H1 (cell line): ENCODE measurements at regions not wholly inside any gene's neighbourhood (a gene's known extent, or its start where the extent isn't known, plus 50 kb on each side); places are given as distances from the start of the nearest gene placed in this dataset.

Source experiments
- CTCF ChIA-PET: fragments of 300-600 bp; sonication (Branson Sonifier 250); formaldehyde crosslinking; loops from one replicate; lab custom pipeline; 2021; ENCODE audit not compliant: partially characterized antibody; lab: Charles Lee
- POLR2A ChIA-PET: fragments of 300-600 bp; sonication (Branson Sonifier 250); formaldehyde crosslinking; loops from one replicate; lab custom pipeline; 2021; ENCODE audit warnings: inconsistent platforms; ENCODE audit not compliant: partially characterized antibody; lab: Charles Lee
- DNase-seq, 2 experiments: peaks; one replicate each; pipeline versions ENCODE4 v3.0.0 to v3.0.0-alpha.2; 2010 to 2022; ENCODE audit warnings: low spot score in 2 of 2, low read depth in 1 of 2, mixed read lengths in 1 of 2
- FAIRE-seq: peaks from 2 replicates; lab custom pipeline; 2011; peaks lifted over from hg19 to GRCh38; lab: Jason Lieb, UNC
- H2AFZ ChIP-seq: 2 replicates; pipeline ENCODE4 v1.8.1; 2012; ENCODE audit warnings: low read length, inconsistent platforms
- H2AK5ac ChIP-seq: 2 replicates; pipeline ENCODE4 v1.6.1; 2013; ENCODE audit warnings: low read depth, low read length
- H2BK120ac ChIP-seq: replicated peaks from 2 replicates; pipeline ENCODE3; 2013; ENCODE audit warnings: low read depth, low read length, inconsistent platforms
- H2BK12ac ChIP-seq: 2 replicates; pipeline ENCODE4 v1.6.1; 2013; ENCODE audit warnings: low read depth, low read length
- H2BK15ac ChIP-seq: 2 replicates; pipeline ENCODE4 v1.6.1; 2013; ENCODE audit warnings: low read length
- H2BK20ac ChIP-seq: 2 replicates; pipeline ENCODE4 v1.6.1; 2013; ENCODE audit warnings: low read length
- H2BK5ac ChIP-seq: 2 replicates; pipeline ENCODE4 v1.6.1; 2013; ENCODE audit warnings: low read depth, low read length
- H3K14ac ChIP-seq: 2 replicates; pipeline ENCODE4 v1.6.1; 2013; ENCODE audit warnings: inconsistent platforms; ENCODE audit not compliant: insufficient read length
- H3K18ac ChIP-seq: 2 replicates; pipeline ENCODE4 v1.6.1; 2013; ENCODE audit warnings: low read length; ENCODE audit errors: extremely low read depth
- H3K23ac ChIP-seq: 2 replicates; pipeline ENCODE4 v1.6.1; 2013; ENCODE audit warnings: inconsistent platforms; ENCODE audit not compliant: insufficient read length
- H3K23me2 ChIP-seq: 2 replicates; pipeline ENCODE4 v1.6.1; 2013; ENCODE audit warnings: low read depth, low read length
- H3K27ac ChIP-seq: 2 replicates; pipeline ENCODE4 v1.6.1; 2011; ENCODE audit warnings: low read depth, low read length, inconsistent platforms
- H3K27me3 ChIP-seq, 4 experiments: replicated peaks in 1 of 4; 1 replicate in 1 of 4; 2 replicates in 3 of 4; pipeline versions ENCODE4 v1.6.1 to v1.8.1; 2011 to 2013; ENCODE audit warnings: low read length in 3 of 4, mild to moderate bottlenecking in 3 of 4, inconsistent platforms in 2 of 4, mixed read lengths in 2 of 4, moderate library complexity in 1 of 4; ENCODE audit not compliant: control insufficient read depth in 3 of 4, insufficient read depth in 3 of 4; ENCODE audit errors: extremely low read depth in 1 of 4
- H3K36me3 ChIP-seq, 4 experiments: 2 replicates each; pipeline versions ENCODE4 v1.6.1 to v1.8.1; 2011 to 2013; ENCODE audit warnings: mild to moderate bottlenecking in 4 of 4, low read length in 3 of 4, moderate library complexity in 2 of 4, control low read depth in 1 of 4, inconsistent platforms in 1 of 4; ENCODE audit not compliant: insufficient read depth in 4 of 4, control insufficient read depth in 2 of 4
- H3K4ac ChIP-seq: replicated peaks from 2 replicates; pipeline ENCODE3; 2013; ENCODE audit warnings: low read length, low read depth, mixed read lengths, inconsistent platforms; ENCODE audit not compliant: insufficient read length
- H3K4me1 ChIP-seq, 4 experiments: replicated peaks in 1 of 4; 1 replicate in 1 of 4; 2 replicates in 3 of 4; pipeline versions ENCODE4 v1.6.1 to v1.8.1; 2011 to 2013; ENCODE audit warnings: low read length in 3 of 4, inconsistent platforms in 2 of 4, mixed read lengths in 1 of 4; ENCODE audit not compliant: insufficient read depth in 4 of 4, control insufficient read depth in 3 of 4
- H3K4me2 ChIP-seq, 2 experiments: 2 replicates each; pipeline versions ENCODE4 v1.6.1 to v1.8.1; 2011 to 2013; ENCODE audit warnings: low read depth in 2 of 2, low read length in 2 of 2, control low read depth in 1 of 2, inconsistent platforms in 1 of 2, mild to moderate bottlenecking in 1 of 2; ENCODE audit not compliant: insufficient read depth in 1 of 2
- H3K4me3 ChIP-seq, 4 experiments: fragments of 200-600, 300-600 bp in 1 of 4; sonication (generic), shearing (Covaris generic), sonication (Bioruptor Twin) in 1 of 4; 2 replicates each; pipeline versions ENCODE4 v1.5.1 to v1.8.1; 2011 to 2016; ENCODE audit warnings: low read length in 4 of 4, low read depth in 3 of 4, control low read depth in 2 of 4, inconsistent platforms in 2 of 4, mild to moderate bottlenecking in 2 of 4, mixed read lengths in 1 of 4, moderate library complexity in 1 of 4; ENCODE audit not compliant: insufficient read depth in 2 of 4; ENCODE audit errors: extremely low read depth in 1 of 4
- H3K56ac ChIP-seq: replicated peaks from 2 replicates; pipeline ENCODE3; 2013; ENCODE audit warnings: low read depth, mild to moderate bottlenecking, mixed read lengths, low read length, inconsistent platforms; ENCODE audit not compliant: insufficient read length
- H3K79me1 ChIP-seq: 2 replicates; pipeline ENCODE4 v1.6.1; 2013; ENCODE audit warnings: low read depth, low read length, control low read depth
- H3K79me2 ChIP-seq, 2 experiments: 2 replicates each; pipeline versions ENCODE4 v1.6.1 to v1.8.1; 2012 to 2013; ENCODE audit warnings: low read length in 2 of 2, mild to moderate bottlenecking in 2 of 2, inconsistent platforms in 1 of 2; ENCODE audit not compliant: insufficient read depth in 2 of 2, control insufficient read depth in 1 of 2
- H3K9ac ChIP-seq, 4 experiments: replicated peaks in 1 of 4; 1 replicate in 1 of 4; 2 replicates in 3 of 4; pipeline versions ENCODE4 v1.6.1 to v1.8.1; 2011 to 2013; ENCODE audit warnings: low read depth in 3 of 4, low read length in 3 of 4, control low read depth in 2 of 4, mild to moderate bottlenecking in 2 of 4, moderate library complexity in 2 of 4, inconsistent platforms in 1 of 4; ENCODE audit errors: extremely low read depth in 1 of 4
- H3K9me3 ChIP-seq, 2 experiments: 2 replicates each; pipeline versions ENCODE4 v1.6.1 to v1.8.1; 2012 to 2013; ENCODE audit warnings: mild to moderate bottlenecking in 2 of 2, moderate library complexity in 2 of 2, control low read depth in 1 of 2, inconsistent platforms in 1 of 2, low read depth in 1 of 2, low read length in 1 of 2, mixed read lengths in 1 of 2; ENCODE audit not compliant: insufficient read depth in 2 of 2
- H4K20me1 ChIP-seq, 2 experiments: replicated peaks in 1 of 2; 2 replicates each; pipeline versions ENCODE3 to v1.8.1; 2011 to 2013; ENCODE audit warnings: inconsistent platforms in 2 of 2, low read length in 2 of 2, mild to moderate bottlenecking in 1 of 2; ENCODE audit not compliant: insufficient read depth in 2 of 2, control insufficient read depth in 1 of 2
- H4K5ac ChIP-seq: 2 replicates; pipeline ENCODE4 v1.6.1; 2013; ENCODE audit warnings: low read length, low read depth, mixed read lengths, inconsistent platforms; ENCODE audit not compliant: insufficient read length
- H4K8ac ChIP-seq: 2 replicates; pipeline ENCODE4 v1.8.0; 2013; ENCODE audit warnings: mild to moderate bottlenecking, moderate library complexity, low read length, inconsistent platforms; ENCODE audit not compliant: insufficient read depth; ENCODE audit errors: extremely low read depth
- H4K91ac ChIP-seq: replicated peaks from 2 replicates; pipeline ENCODE3; 2013; ENCODE audit warnings: low read length, mixed read lengths, inconsistent platforms; ENCODE audit not compliant: insufficient read length
- JUN ChIP-seq: IDR thresholded peaks from 2 replicates; pipeline ENCODE4 v1.6.1; 2011; ENCODE audit warnings: low read depth, mild to moderate bottlenecking, improper control_type of control experiment, low read length
- RAD21 ChIP-seq, 2 experiments: IDR thresholded peaks in 1 of 2; conservative IDR thresholded peaks in 1 of 2; 2 replicates each; pipeline ENCODE4 v1.6.1; 2011; ENCODE audit warnings: low read depth in 2 of 2, low read length in 2 of 2, improper control_type of control experiment in 1 of 2, inconsistent platforms in 1 of 2, mild to moderate bottlenecking in 1 of 2, moderate library complexity in 1 of 2
- WGBS, 2 experiments: shearing (Covaris generic) in 1 of 2; methylation state at CpG; one replicate each; pipeline versions ENCODE4 v1.1.6 to v1.1.7; 2013 to 2015; ENCODE audit warnings: low lambda C conversion rate in 2 of 2, mixed read lengths in 2 of 2, inconsistent platforms in 1 of 2, low coverage in 1 of 2, missing lambda C conversion rate in 1 of 2; ENCODE audit not compliant: insufficient replicate concordance in 2 of 2, insufficient coverage in 1 of 2, insufficient read length in 1 of 2; ENCODE audit errors: extremely low coverage in 1 of 2, missing lambda C conversion rate in 1 of 2; 5-methylcytosine and 5-hydroxymethylcytosine counted together

GRCh38 chr5:174831031-174831660 lies 106.8 kb downstream of the MSX2 start:
- ChIA-PET CTCF (interaction anchor here (0.9 to 1.1 kb wide), 3 partner anchors 11 to 504 kb away, joined by 3 read pairs; no protein-coding TSS in a partner anchor), POLR2A (no interaction called here)
- Histone ChIP-seq H3K79me1 (no peaks in the 10 kb centered on the region), H3K9me3 (no peaks in the 10 kb centered on the region), H2BK15ac (no peak overlapping the region), H3K4me2 (no peak overlapping the region), H3K23ac (no peak overlapping the region), H3K23me2 (no peaks in the 10 kb centered on the region), H4K91ac (no peak overlapping the region), H3K9ac (no peak overlapping the region), H3K4ac (no peak overlapping the region), H3K14ac (no peak overlapping the region), H3K79me2 (no peaks in the 10 kb centered on the region), H3K56ac (no peak overlapping the region), H3K36me3 (no peaks in the 10 kb centered on the region), H4K5ac (no peak overlapping the region), H2BK12ac (no peak overlapping the region), H2BK5ac (no peak overlapping the region), H3K27ac (no peak overlapping the region), H3K18ac (no peak overlapping the region), H2AK5ac (no peak overlapping the region), H2AFZ (no peak overlapping the region), H3K4me1 (no peaks in the 10 kb centered on the region), H3K27me3 (no peaks in the 10 kb centered on the region), H3K4me3 (no peak overlapping the region), H2BK20ac (no peak overlapping the region), H2BK120ac (no peak overlapping the region), H4K20me1 (no peaks in the 10 kb centered on the region), H4K8ac (no peak overlapping the region)
- FAIRE-seq (no peak), DNase-seq (no peak)
- WGBS, 2 experiments: 78% methylated on average over 2 of the region's 2 CpGs; no CpG with 5 or more reads in 1 of the 2 experiments
- no peak for TF ChIP-seq RAD21 (IDR thresholded peaks at IDR 0.05 in 1 of 2, conservative IDR thresholded peaks at IDR 0.05 in 1 of 2; ENCODE audit: low read depth in 2 of 2, low read length in 2 of 2)
- no peak for TF ChIP-seq JUN
